Activated CD8-positive, alpha-beta T cell treated with anti-CD3 and anti-CD28 coated beads for 36 hours (primary cell): ENCODE measurements at regions not wholly inside any gene's neighbourhood (a gene's known extent, or its start where the extent isn't known, plus 50 kb on each side); places are given as distances from the start of the nearest gene placed in this dataset.

ENCODE experiments used
- ATAC-seq: fragments of 200-7000 bp; cut with Tn5 transposase; one replicate; pipeline ENCODE4 v1.10.0; 2021; ENCODE audit warnings: mild to moderate bottlenecking, moderate library complexity
- CTCF ChIA-PET: fragments of 350-600 bp; sonication (Branson Sonifier 250); formaldehyde crosslinking; loops from one replicate; lab custom pipeline; 2021; ENCODE audit warnings: antibody characterized with exemption; lab: Charles Lee
- POLR2A ChIA-PET: fragments of 350-600 bp; sonication (Branson Sonifier 250); formaldehyde crosslinking; loops from one replicate; lab custom pipeline; 2021; ENCODE audit warnings: antibody characterized with exemption; lab: Charles Lee
- DNase-seq: peaks from one replicate; pipeline ENCODE4 v3.0.0-alpha.2; 2020
- H3K27ac Mint-ChIP-seq: one replicate; pipeline ENCODE4 v1.8.0; 2021; ENCODE audit warnings: mild to moderate bottlenecking, mixed read lengths
- H3K27me3 Mint-ChIP-seq: one replicate; pipeline ENCODE4 v1.8.0; 2021; ENCODE audit warnings: mixed read lengths
- H3K36me3 Mint-ChIP-seq: one replicate; pipeline ENCODE4 v1.8.0; 2021; ENCODE audit warnings: low read depth, mixed read lengths
- H3K4me1 Mint-ChIP-seq: one replicate; pipeline ENCODE4 v1.8.0; 2021; ENCODE audit warnings: low read depth, mixed read lengths
- H3K4me3 Mint-ChIP-seq: one replicate; pipeline ENCODE4 v1.8.0; 2021; ENCODE audit warnings: mild to moderate bottlenecking, moderate library complexity, mixed read lengths
- H3K9me3 Mint-ChIP-seq: one replicate; pipeline ENCODE4 v1.8.0; 2021; ENCODE audit warnings: mixed read lengths
- CTCF ChIP-seq: fragments of 200-600 bp; IDR thresholded peaks from one replicate; pipeline ENCODE4 v1.8.0; 2022; ENCODE audit warnings: antibody characterized with exemption, mild to moderate bottlenecking
- intact Hi-C: fragments of 100-400 bp; cut with micrococcal nuclease; formaldehyde crosslinking; loops from one replicate; pipeline ENCODE4 v1.10.0; 2022

GRCh38 chr3:14352002-14352627 is 50.3 kb upstream of the SLC6A6 start:
- DNase-seq (peak; percentile 15), ATAC-seq (peak; percentile 30)
- Mint-ChIP-seq H3K27ac (no peak overlapping the region), H3K4me1 (no peaks in the 10 kb centered on the region), H3K27me3 (no peaks in the 10 kb centered on the region), H3K9me3 (no peaks in the 10 kb centered on the region), H3K4me3 (no peak overlapping the region), H3K36me3 (no peaks in the 10 kb centered on the region)
- CTCF ChIA-PET: interaction anchor here (1.0 kb wide), 1 partner anchor 116 kb away, joined by 3 read pairs; no protein-coding TSS in a partner anchor
- POLR2A ChIA-PET: no interaction called here
- no peak for TF ChIP-seq CTCF
- intact Hi-C loops: no loop called here
